ENCODE measurements at regions not wholly inside any gene's neighbourhood (a gene's known extent, or its start where the extent isn't known, plus 50 kb on each side); places are given as distances from the start of the nearest gene placed in this dataset.

DNA sequence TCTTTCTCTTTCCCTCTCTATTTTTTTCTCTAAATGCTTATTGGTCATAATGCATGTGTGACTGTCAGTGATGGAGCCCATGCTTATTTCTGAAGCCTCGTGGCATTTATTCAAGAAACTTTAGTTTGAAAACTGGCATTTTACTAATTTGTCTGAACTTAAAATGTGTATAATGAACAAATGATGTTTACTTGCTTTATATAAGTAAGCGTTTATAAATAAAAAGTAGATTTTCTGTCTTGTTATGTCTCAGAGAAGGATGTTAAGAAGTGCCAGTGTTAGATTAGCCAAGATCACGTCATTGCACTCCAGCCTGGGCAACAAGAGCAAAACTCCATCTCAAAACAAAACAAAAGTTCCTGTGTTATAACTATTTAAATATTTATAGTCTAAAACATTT is 1568.1 kb downstream of the EFNB2 start:
- Histone ChIP-seq H3K9me2 (ENCODE audit: low read depth, low read length) (no peaks in the 10 kb centered on the region; the same call in 1 of the 2 replicates), H3K79me2 (ENCODE audit: insufficient read depth, low read length) (no peaks in the 10 kb centered on the region), H3K4me1 (ENCODE audit: insufficient read depth, low read length, severe bottlenecking) (no peaks in the 10 kb centered on the region), H4K20me1 (ENCODE audit: insufficient read depth, low read length) (no peaks in the 10 kb centered on the region; the same call in 1 of the 2 replicates), H3K27me3 (ENCODE audit: insufficient read depth, low read length) (no peaks in the 10 kb centered on the region), H3K4me3 (ENCODE audit: low read depth, low read length, poor library complexity, severe bottlenecking) (no peak overlapping the region), H3K36me3 (ENCODE audit: insufficient read depth, low read length) (no peaks in the 10 kb centered on the region), H3K9me3 (ENCODE audit: low read length) (no peaks in the 10 kb centered on the region), H3F3A (ENCODE audit: insufficient read depth, low read length) (no peaks in the 10 kb centered on the region), H3K4me2 (ENCODE audit: low read length) (no peak overlapping the region), H2AFZ (ENCODE audit: low read length) (no peak overlapping the region), H3K27ac (ENCODE audit: low read depth, low read length, poor library complexity, severe bottlenecking) (no peak overlapping the region), H3K9ac (ENCODE audit: low read length) (no peak overlapping the region)
- no peak for TF ChIP-seq EZH2 (IDR thresholded peaks at IDR 0.05; ENCODE audit: borderline replicate concordance, low read length)
- TF ChIP-seq, protein P1, sequence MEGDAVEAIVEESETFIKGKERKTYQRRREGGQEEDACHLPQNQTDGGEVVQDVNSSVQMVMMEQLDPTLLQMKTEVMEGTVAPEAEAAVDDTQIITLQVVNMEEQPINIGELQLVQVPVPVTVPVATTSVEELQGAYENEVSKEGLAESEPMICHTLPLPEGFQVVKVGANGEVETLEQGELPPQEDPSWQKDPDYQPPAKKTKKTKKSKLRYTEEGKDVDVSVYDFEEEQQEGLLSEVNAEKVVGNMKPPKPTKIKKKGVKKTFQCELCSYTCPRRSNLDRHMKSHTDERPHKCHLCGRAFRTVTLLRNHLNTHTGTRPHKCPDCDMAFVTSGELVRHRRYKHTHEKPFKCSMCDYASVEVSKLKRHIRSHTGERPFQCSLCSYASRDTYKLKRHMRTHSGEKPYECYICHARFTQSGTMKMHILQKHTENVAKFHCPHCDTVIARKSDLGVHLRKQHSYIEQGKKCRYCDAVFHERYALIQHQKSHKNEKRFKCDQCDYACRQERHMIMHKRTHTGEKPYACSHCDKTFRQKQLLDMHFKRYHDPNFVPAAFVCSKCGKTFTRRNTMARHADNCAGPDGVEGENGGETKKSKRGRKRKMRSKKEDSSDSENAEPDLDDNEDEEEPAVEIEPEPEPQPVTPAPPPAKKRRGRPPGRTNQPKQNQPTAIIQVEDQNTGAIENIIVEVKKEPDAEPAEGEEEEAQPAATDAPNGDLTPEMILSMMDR (IDR thresholded peaks at IDR 0.05; ENCODE audit: low read length) = no peak

DNA sequence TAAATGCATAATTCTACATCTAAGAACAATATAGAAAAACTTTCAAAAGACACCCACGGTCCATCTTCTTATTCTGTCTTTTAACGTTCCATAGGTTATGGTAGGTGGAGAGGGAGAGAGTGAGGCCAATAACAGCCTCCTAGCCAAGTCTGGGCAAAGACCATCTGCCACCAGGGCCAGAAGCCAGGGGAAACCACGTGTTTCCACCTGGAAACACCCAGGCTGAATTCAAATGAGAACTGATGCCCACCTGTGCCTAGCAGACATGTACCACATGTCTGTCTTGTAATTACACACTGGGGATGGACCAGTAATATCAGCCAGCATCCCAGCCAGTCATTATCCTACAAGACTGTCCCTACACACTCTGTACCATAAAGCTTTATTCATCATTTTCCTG is 1573.1 kb downstream of the EFNB2 start:
- Histone ChIP-seq H3K79me2 (ENCODE audit: insufficient read depth, low read length) (no peaks in the 10 kb centered on the region), H3K27ac (ENCODE audit: low read depth, low read length, poor library complexity, severe bottlenecking) (no peak overlapping the region), H3K9me2 (ENCODE audit: low read depth, low read length) (no peaks in the 10 kb centered on the region; the same call in 1 of the 2 replicates), H3K4me1 (ENCODE audit: insufficient read depth, low read length, severe bottlenecking) (no peaks in the 10 kb centered on the region), H3K9me3 (ENCODE audit: low read length) (no peaks in the 10 kb centered on the region), H4K20me1 (ENCODE audit: insufficient read depth, low read length) (no peaks in the 10 kb centered on the region; the same call in 1 of the 2 replicates), H3F3A (ENCODE audit: insufficient read depth, low read length) (no peaks in the 10 kb centered on the region), H2AFZ (ENCODE audit: low read length) (no peak overlapping the region), H3K36me3 (ENCODE audit: insufficient read depth, low read length) (no peaks in the 10 kb centered on the region), H3K9ac (ENCODE audit: low read length) (no peak overlapping the region), H3K27me3 (ENCODE audit: insufficient read depth, low read length) (no peaks in the 10 kb centered on the region), H3K4me3 (ENCODE audit: low read depth, low read length, poor library complexity, severe bottlenecking) (no peak overlapping the region), H3K4me2 (ENCODE audit: low read length) (no peak overlapping the region)
- TF ChIP-seq, protein P1 (IDR thresholded peaks at IDR 0.05; ENCODE audit: low read length) = no peak
- TF ChIP-seq EZH2 (IDR thresholded peaks at IDR 0.05; ENCODE audit: borderline replicate concordance, low read length) = no peak

DNA sequence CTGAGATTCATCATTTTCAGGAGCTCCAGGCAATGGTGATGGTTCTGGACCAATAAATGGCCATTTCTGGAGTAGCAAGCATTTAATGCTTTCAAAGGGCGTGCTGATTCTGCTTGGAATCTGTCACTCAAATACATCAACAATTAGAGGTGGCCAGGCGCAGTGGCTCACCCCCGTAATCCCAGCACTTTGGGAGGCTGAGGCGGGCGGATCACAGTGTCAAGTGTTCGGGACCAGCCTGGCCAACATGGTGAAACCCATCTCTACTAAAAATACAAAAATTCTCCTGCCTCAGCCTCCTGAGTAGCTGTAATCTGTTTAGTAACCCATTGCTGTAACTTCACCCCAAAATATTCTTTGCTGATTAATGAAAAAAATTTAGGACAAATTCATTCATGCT is 1574.2 kb downstream of the EFNB2 start:
- TF ChIP-seq EZH2 (IDR thresholded peaks at IDR 0.05; ENCODE audit: borderline replicate concordance, low read length) = no peak
- TF ChIP-seq, protein P1 (IDR thresholded peaks at IDR 0.05; ENCODE audit: low read length) = no peak

More for the DNA sequence above, 1574.2 kb downstream of the EFNB2 start:
- no peaks in the 10 kb centered on the region for H3K9me2 ChIP-seq (ENCODE audit: low read depth, low read length)
- H3K4me2 ChIP-seq (ENCODE audit: low read length) = no peak overlapping the region
- no peak overlapping the region for H3K9ac ChIP-seq (ENCODE audit: low read length)
- no peaks in the 10 kb centered on the region for H3K4me1 ChIP-seq (ENCODE audit: insufficient read depth, low read length, severe bottlenecking)
- no peak overlapping the region for H2AFZ ChIP-seq (ENCODE audit: low read length)
- no peaks in the 10 kb centered on the region for H3K27me3 ChIP-seq (ENCODE audit: insufficient read depth, low read length)
- H3K79me2 ChIP-seq (ENCODE audit: insufficient read depth, low read length) = no peaks in the 10 kb centered on the region
- H3K4me3 ChIP-seq (ENCODE audit: low read depth, low read length, poor library complexity, severe bottlenecking) = no peak overlapping the region
- no peaks in the 10 kb centered on the region for H3K36me3 ChIP-seq (ENCODE audit: insufficient read depth, low read length)
- H3K27ac ChIP-seq (ENCODE audit: low read depth, low read length, poor library complexity, severe bottlenecking) = no peak overlapping the region
- H3F3A ChIP-seq (ENCODE audit: insufficient read depth, low read length) = no peaks in the 10 kb centered on the region
- H4K20me1 ChIP-seq (ENCODE audit: insufficient read depth, low read length) = no peaks in the 10 kb centered on the region; the same call in 1 of the 2 replicates
- H3K9me3 ChIP-seq (ENCODE audit: low read length) = no peaks in the 10 kb centered on the region
